NCI-H748 (cell line): ENCODE measurements at regions not wholly inside any gene's neighbourhood (a gene's known extent, or its start where the extent isn't known, plus 50 kb on each side); places are given as distances from the start of the nearest gene placed in this dataset.

ENCODE experiments used
- DNase-seq: peaks from one replicate; lab custom pipeline; 2025; ENCODE audit not compliant: unreplicated experiment; lab: John Stamatoyannopoulos, UW

GRCh38 chr14:61941421-61942150 is 179.4 kb downstream of the SNAPC1 start:
- DNase-seq: no peak

- no peak for DNase-seq
Measured at GRCh38 chr14:61948376-61948775, 186.2 kb downstream of the SNAPC1 start.

- DNase-seq: no peak
Measured at GRCh38 chr14:61950340-61950739, 188.1 kb downstream of the SNAPC1 start.

- no peak for DNase-seq
Measured at GRCh38 chr14:61953602-61954001, 191.4 kb downstream of the SNAPC1 start.

- DNase-seq: no peak
Measured at GRCh38 chr14:61954306-61954705, 192.1 kb downstream of the SNAPC1 start.

GRCh38 chr14:61956517-61956916 is 194.3 kb downstream of the SNAPC1 start:
- DNase-seq: no peak

GRCh38 chr14:61959348-61959747 is 197.1 kb downstream of the SNAPC1 start:
- no peak for DNase-seq

GRCh38 chr14:61961369-61961768 is 199.1 kb downstream of the SNAPC1 start:
- DNase-seq: no peak

- no peak for DNase-seq
Measured at GRCh38 chr14:61963926-61964325, 201.7 kb downstream of the SNAPC1 start.

- DNase-seq: no peak
Measured at GRCh38 chr14:61965030-61965745, 203.0 kb downstream of the SNAPC1 start.

- DNase-seq: no peak
Measured at GRCh38 chr14:61968207-61968606, 206.0 kb downstream of the SNAPC1 start.

- DNase-seq: peak; percentile 50
Measured at GRCh38 chr14:61972711-61973110, 210.5 kb downstream of the SNAPC1 start.

- DNase-seq: no peak
Measured at GRCh38 chr14:61973981-61974380, 211.8 kb downstream of the SNAPC1 start.

- DNase-seq: no peak
Measured at GRCh38 chr14:61977217-61977616, 215.0 kb downstream of the SNAPC1 start.

GRCh38 chr14:61988240-61988639 is 226.0 kb downstream of the SNAPC1 start:
- no peak for DNase-seq

- DNase-seq: peak; percentile 83
Measured at GRCh38 chr14:61992139-61992538, 229.9 kb downstream of the SNAPC1 start.

- no peak for DNase-seq
Measured at GRCh38 chr14:61992926-61993325, 230.7 kb downstream of the SNAPC1 start.

- peak; percentile 11 for DNase-seq
Measured at GRCh38 chr14:61994589-61994988, 232.4 kb downstream of the SNAPC1 start.

GRCh38 chr14:61996753-61997152 is 234.5 kb downstream of the SNAPC1 start:
- no peak for DNase-seq

GRCh38 chr14:61997161-61997560 is 234.9 kb downstream of the SNAPC1 start:
- DNase-seq: no peak

- DNase-seq: no peak
Measured at GRCh38 chr14:62001963-62002362, 239.7 kb downstream of the SNAPC1 start.

GRCh38 chr14:62002642-62003041 is 240.4 kb downstream of the SNAPC1 start:
- no peak for DNase-seq

- DNase-seq: no peak
Measured at GRCh38 chr14:62003701-62004100, 241.5 kb downstream of the SNAPC1 start.
